IMR-90 (cell line): ENCODE measurements at regions not wholly inside any gene's neighbourhood (a gene's known extent, or its start where the extent isn't known, plus 50 kb on each side); places are given as distances from the start of the nearest gene placed in this dataset.

ENCODE experiments used
- BHLHE40 ChIP-seq: fragments of 150-350 bp; IDR thresholded peaks from 2 replicates; pipeline ENCODE4 v1.6.1; 2016; ENCODE audit warnings: mild to moderate bottlenecking, low read depth, low read length
- CEBPB ChIP-seq: IDR thresholded peaks from 2 replicates; pipeline ENCODE4 v1.6.1; 2012; ENCODE audit warnings: low read depth, low read length, improper control_type of control experiment
- CHD1 ChIP-seq: IDR thresholded peaks from 2 replicates; pipeline ENCODE4 v1.6.1; 2012; ENCODE audit warnings: low read depth, low read length, improper control_type of control experiment
- MAFK ChIP-seq: IDR thresholded peaks from 2 replicates; pipeline ENCODE4 v1.6.1; 2012; ENCODE audit warnings: low read depth, low read length, improper control_type of control experiment
- MAZ ChIP-seq: IDR thresholded peaks from 2 replicates; pipeline ENCODE4 v1.6.1; 2012; ENCODE audit warnings: low read depth, mild to moderate bottlenecking, low read length, improper control_type of control experiment, moderate library complexity, borderline replicate concordance
- MXI1 ChIP-seq: IDR thresholded peaks from 2 replicates; pipeline ENCODE4 v1.6.1; 2012; ENCODE audit warnings: low read depth, mild to moderate bottlenecking, low read length, moderate library complexity, borderline replicate concordance
- POLR2A ChIP-seq: IDR thresholded peaks from 2 replicates; pipeline ENCODE4 v1.6.1; 2012; ENCODE audit warnings: mild to moderate bottlenecking, low read depth, low read length
- RAD21 ChIP-seq: IDR thresholded peaks from 2 replicates; pipeline ENCODE4 v1.6.1; 2012; ENCODE audit warnings: low read length, improper control_type of control experiment
- RFX5 ChIP-seq: IDR thresholded peaks from 2 replicates; pipeline ENCODE4 v1.8.0; 2012; ENCODE audit warnings: low read depth, mild to moderate bottlenecking, low read length, moderate library complexity
- SMC3 ChIP-seq: fragments of 150-350 bp; IDR thresholded peaks from 2 replicates; pipeline ENCODE4 v1.6.1; 2016; ENCODE audit warnings: low read depth, mild to moderate bottlenecking, antibody characterized with exemption, low read length, moderate library complexity
- TF ChIP-seq, protein P1 (sequence below): conservative IDR thresholded peaks from 2 replicates; pipeline ENCODE4 v1.5.1; 2012; ENCODE audit warnings: mild to moderate bottlenecking, low read depth, low read length, improper control_type of control experiment

- TF ChIP-seq, protein P1, sequence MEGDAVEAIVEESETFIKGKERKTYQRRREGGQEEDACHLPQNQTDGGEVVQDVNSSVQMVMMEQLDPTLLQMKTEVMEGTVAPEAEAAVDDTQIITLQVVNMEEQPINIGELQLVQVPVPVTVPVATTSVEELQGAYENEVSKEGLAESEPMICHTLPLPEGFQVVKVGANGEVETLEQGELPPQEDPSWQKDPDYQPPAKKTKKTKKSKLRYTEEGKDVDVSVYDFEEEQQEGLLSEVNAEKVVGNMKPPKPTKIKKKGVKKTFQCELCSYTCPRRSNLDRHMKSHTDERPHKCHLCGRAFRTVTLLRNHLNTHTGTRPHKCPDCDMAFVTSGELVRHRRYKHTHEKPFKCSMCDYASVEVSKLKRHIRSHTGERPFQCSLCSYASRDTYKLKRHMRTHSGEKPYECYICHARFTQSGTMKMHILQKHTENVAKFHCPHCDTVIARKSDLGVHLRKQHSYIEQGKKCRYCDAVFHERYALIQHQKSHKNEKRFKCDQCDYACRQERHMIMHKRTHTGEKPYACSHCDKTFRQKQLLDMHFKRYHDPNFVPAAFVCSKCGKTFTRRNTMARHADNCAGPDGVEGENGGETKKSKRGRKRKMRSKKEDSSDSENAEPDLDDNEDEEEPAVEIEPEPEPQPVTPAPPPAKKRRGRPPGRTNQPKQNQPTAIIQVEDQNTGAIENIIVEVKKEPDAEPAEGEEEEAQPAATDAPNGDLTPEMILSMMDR, result no peak
- TF ChIP-seq POLR2A, result no peak
- TF ChIP-seq BHLHE40, result no peak
- TF ChIP-seq CEBPB, result no peak
- TF ChIP-seq RFX5, result no peak
- no peak for TF ChIP-seq MXI1
- no peak for TF ChIP-seq CHD1
- no peak for TF ChIP-seq MAFK
- no peak for TF ChIP-seq RAD21
- TF ChIP-seq MAZ, result no peak
- TF ChIP-seq SMC3, result no peak
Measured at GRCh38 chr2:13492262-13492661, 775.5 kb downstream of the TRIB2 start.
